ENCODE measurements at regions not wholly inside any gene's neighbourhood (a gene's known extent, or its start where the extent isn't known, plus 50 kb on each side); places are given as distances from the start of the nearest gene placed in this dataset.

DNA sequence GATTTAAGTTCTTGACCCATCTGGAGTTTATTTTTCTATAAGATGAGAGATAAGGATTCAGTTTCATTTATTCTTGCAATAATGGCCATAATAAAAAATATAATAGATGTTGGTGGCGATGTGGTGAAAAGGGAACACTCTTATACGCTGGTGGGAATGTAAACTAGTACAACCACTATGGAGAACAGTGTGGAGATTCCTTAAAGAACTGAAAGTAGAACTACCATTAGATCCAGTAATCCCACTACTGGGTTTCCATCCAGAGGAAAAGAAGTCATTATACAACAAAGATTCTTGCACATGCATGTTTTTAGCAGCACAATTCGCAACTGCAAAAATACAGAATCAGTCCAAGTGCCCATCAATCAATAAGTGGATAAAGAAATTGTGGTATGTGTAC, 1040.5 kb upstream of the GYPC start:
- Mint-ChIP-seq H3K9me3 (ENCODE audit: unreplicated experiment) (peaks cover 39% of the 10 kb centered on the region), H3K36me3 (ENCODE audit: unreplicated experiment) (no peaks in the 10 kb centered on the region), H3K27ac (ENCODE audit: unreplicated experiment) (no peak overlapping the region), H3K4me1 (ENCODE audit: unreplicated experiment) (no peaks in the 10 kb centered on the region), H3K27me3 (ENCODE audit: unreplicated experiment) (no peaks in the 10 kb centered on the region), H3K4me3 (ENCODE audit: unreplicated experiment) (no peak overlapping the region)
- DNase-seq (ENCODE audit: extremely low spot score, unreplicated experiment), result no peak
- TF ChIP-seq, protein P1, sequence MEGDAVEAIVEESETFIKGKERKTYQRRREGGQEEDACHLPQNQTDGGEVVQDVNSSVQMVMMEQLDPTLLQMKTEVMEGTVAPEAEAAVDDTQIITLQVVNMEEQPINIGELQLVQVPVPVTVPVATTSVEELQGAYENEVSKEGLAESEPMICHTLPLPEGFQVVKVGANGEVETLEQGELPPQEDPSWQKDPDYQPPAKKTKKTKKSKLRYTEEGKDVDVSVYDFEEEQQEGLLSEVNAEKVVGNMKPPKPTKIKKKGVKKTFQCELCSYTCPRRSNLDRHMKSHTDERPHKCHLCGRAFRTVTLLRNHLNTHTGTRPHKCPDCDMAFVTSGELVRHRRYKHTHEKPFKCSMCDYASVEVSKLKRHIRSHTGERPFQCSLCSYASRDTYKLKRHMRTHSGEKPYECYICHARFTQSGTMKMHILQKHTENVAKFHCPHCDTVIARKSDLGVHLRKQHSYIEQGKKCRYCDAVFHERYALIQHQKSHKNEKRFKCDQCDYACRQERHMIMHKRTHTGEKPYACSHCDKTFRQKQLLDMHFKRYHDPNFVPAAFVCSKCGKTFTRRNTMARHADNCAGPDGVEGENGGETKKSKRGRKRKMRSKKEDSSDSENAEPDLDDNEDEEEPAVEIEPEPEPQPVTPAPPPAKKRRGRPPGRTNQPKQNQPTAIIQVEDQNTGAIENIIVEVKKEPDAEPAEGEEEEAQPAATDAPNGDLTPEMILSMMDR (IDR thresholded peaks at IDR 0.05), result no peak

DNA sequence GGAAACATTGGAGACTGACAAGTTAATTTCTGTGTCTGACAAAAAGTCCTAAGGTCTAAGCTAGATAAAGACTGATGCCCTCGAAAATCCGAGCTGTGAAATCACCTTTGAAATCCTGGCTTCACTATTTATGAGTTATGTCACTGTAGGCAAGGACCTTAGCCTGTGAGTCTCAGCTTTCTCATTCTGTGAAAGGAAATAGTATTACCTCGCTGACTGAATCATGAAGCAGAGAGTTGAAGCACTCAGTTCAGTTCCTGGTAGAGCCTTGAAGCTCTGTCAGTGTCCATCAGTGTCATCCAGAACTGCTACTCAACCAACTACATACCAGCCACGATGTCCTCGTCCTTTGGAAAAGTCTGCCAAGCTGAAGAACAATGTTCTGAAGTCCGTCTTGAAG, 1025.6 kb upstream of the GYPC start:
- peaks cover 25% of the 10 kb centered on the region for H3K9me3 Mint-ChIP-seq (ENCODE audit: unreplicated experiment)
- H3K27me3 Mint-ChIP-seq (ENCODE audit: unreplicated experiment), result no peaks in the 10 kb centered on the region
- DNase-seq (ENCODE audit: extremely low spot score, unreplicated experiment), result no peak
- TF ChIP-seq, protein P1 (IDR thresholded peaks at IDR 0.05), result no peak
- H3K36me3 Mint-ChIP-seq (ENCODE audit: unreplicated experiment), result no peaks in the 10 kb centered on the region
- H3K4me3 Mint-ChIP-seq (ENCODE audit: unreplicated experiment), result no peak overlapping the region
- H3K4me1 Mint-ChIP-seq (ENCODE audit: unreplicated experiment), result no peaks in the 10 kb centered on the region
- H3K27ac Mint-ChIP-seq (ENCODE audit: unreplicated experiment), result no peak overlapping the region

- TF ChIP-seq, protein P1 (IDR thresholded peaks at IDR 0.05), result no peak
- Mint-ChIP-seq H3K27ac (ENCODE audit: unreplicated experiment) (no peak overlapping the region), H3K4me3 (ENCODE audit: unreplicated experiment) (no peak overlapping the region), H3K9me3 (ENCODE audit: unreplicated experiment) (peaks cover 19% of the 10 kb centered on the region), H3K27me3 (ENCODE audit: unreplicated experiment) (no peaks in the 10 kb centered on the region), H3K4me1 (ENCODE audit: unreplicated experiment) (no peaks in the 10 kb centered on the region), H3K36me3 (ENCODE audit: unreplicated experiment) (no peaks in the 10 kb centered on the region)
- DNase-seq (ENCODE audit: extremely low spot score, unreplicated experiment), result no peak
Observed at GRCh38 chr2:125634662-125635061, 1021.3 kb upstream of the GYPC start.

DNA sequence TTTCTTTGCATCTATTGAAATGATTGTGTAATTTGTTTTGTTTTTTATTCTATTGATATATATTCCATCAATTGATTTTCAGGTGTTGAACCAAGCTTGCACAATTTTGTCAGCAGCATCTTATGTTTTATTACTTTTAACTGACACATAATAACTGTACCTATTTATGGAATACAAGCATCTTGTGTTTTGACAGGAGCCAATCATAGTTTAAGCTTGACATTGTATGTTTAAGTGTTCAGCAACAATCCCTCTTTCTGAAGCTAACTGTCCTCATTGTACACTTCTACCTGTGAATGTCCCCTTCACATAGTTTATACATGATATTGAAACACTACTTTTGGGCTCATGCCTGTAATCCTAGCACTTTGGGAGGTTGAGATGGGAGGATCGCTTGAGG, 1017.6 kb upstream of the GYPC start:
- no peak overlapping the region for H3K4me3 Mint-ChIP-seq (ENCODE audit: unreplicated experiment)
- no peaks in the 10 kb centered on the region for H3K27me3 Mint-ChIP-seq (ENCODE audit: unreplicated experiment)
- no peak for DNase-seq (ENCODE audit: extremely low spot score, unreplicated experiment)
- H3K4me1 Mint-ChIP-seq (ENCODE audit: unreplicated experiment), result no peaks in the 10 kb centered on the region
- TF ChIP-seq, protein P1 (IDR thresholded peaks at IDR 0.05), result no peak
- no peaks in the 10 kb centered on the region for H3K36me3 Mint-ChIP-seq (ENCODE audit: unreplicated experiment)
- H3K27ac Mint-ChIP-seq (ENCODE audit: unreplicated experiment), result no peak overlapping the region
- peaks cover 16% of the 10 kb centered on the region for H3K9me3 Mint-ChIP-seq (ENCODE audit: unreplicated experiment)

DNA sequence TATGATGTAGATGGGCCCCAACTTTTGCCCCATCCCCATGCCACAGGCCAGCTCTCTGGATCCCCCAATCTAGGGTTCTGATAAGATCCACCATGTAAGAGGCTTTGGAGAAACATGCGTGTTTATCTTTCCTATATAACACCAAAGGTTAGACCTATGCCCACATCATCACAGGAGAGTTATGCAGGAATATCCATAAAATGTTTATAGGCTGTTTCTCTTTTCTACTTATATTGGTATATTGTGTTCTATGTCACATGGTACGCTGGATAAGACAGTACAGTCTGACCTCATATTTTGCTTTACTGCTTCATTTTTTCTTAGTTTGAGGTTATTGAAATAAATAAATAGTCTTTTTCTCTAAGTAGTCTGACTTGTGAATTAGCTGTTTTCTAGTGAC, 1013.9 kb upstream of the GYPC start:
- no peak overlapping the region for H3K4me3 Mint-ChIP-seq (ENCODE audit: unreplicated experiment)
- no peaks in the 10 kb centered on the region for H3K4me1 Mint-ChIP-seq (ENCODE audit: unreplicated experiment)
- no peak overlapping the region for H3K27ac Mint-ChIP-seq (ENCODE audit: unreplicated experiment)
- H3K9me3 Mint-ChIP-seq (ENCODE audit: unreplicated experiment), result peaks cover 10% of the 10 kb centered on the region
- no peaks in the 10 kb centered on the region for H3K36me3 Mint-ChIP-seq (ENCODE audit: unreplicated experiment)
- DNase-seq (ENCODE audit: extremely low spot score, unreplicated experiment), result no peak
- H3K27me3 Mint-ChIP-seq (ENCODE audit: unreplicated experiment), result no peaks in the 10 kb centered on the region
- TF ChIP-seq, protein P1 (IDR thresholded peaks at IDR 0.05), result no peak

All from osteocyte (in vitro differentiated cells).